ENCODE measurements at regions not wholly inside any gene's neighbourhood (a gene's known extent, or its start where the extent isn't known, plus 50 kb on each side); places are given as distances from the start of the nearest gene placed in this dataset.

DNA sequence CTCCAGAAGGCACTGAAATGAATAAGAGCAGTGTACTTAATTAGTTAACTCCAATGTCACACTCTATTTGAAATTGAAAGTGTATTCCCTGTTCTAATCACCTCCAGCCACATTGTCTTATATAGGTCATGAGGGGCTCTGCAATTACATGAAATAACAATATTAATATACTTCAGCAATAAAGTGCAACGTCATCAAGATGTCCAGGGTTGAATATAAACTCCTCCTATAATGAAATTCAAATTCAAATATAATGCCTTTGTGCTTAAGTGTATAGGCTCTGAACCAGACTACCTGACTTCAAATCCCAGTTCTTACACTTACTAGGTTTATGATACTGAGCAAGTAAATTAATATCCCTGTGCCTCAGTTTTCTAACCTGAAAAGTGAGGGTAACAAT lies 195.6 kb upstream of the SMC2 start:
- TF ChIP-seq POLR2AphosphoS5 (IDR thresholded peaks at IDR 0.05) = no peak
- TF ChIP-seq, protein P1, sequence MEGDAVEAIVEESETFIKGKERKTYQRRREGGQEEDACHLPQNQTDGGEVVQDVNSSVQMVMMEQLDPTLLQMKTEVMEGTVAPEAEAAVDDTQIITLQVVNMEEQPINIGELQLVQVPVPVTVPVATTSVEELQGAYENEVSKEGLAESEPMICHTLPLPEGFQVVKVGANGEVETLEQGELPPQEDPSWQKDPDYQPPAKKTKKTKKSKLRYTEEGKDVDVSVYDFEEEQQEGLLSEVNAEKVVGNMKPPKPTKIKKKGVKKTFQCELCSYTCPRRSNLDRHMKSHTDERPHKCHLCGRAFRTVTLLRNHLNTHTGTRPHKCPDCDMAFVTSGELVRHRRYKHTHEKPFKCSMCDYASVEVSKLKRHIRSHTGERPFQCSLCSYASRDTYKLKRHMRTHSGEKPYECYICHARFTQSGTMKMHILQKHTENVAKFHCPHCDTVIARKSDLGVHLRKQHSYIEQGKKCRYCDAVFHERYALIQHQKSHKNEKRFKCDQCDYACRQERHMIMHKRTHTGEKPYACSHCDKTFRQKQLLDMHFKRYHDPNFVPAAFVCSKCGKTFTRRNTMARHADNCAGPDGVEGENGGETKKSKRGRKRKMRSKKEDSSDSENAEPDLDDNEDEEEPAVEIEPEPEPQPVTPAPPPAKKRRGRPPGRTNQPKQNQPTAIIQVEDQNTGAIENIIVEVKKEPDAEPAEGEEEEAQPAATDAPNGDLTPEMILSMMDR (IDR thresholded peaks at IDR 0.05) = no peak
- no peak for TF ChIP-seq POLR2A (IDR thresholded peaks at IDR 0.05)

Data from breast epithelium (tissue), 3 donors.